Mucosa of stomach (tissue), 1 donor: ENCODE measurements at regions not wholly inside any gene's neighbourhood (a gene's known extent, or its start where the extent isn't known, plus 50 kb on each side); places are given as distances from the start of the nearest gene placed in this dataset.

ENCODE experiments used
- H3K27me3 ChIP-seq: one replicate; pipeline ENCODE4 v1.7.0; 2013; ENCODE audit warnings: mild to moderate bottlenecking, low read length; ENCODE audit not compliant: control insufficient read depth, insufficient read depth
- H3K36me3 ChIP-seq: one replicate; pipeline ENCODE4 v1.7.0; 2013; ENCODE audit warnings: low read length; ENCODE audit not compliant: control insufficient read depth, insufficient read depth
- H3K4me1 ChIP-seq: one replicate; pipeline ENCODE4 v1.7.0; 2013; ENCODE audit warnings: mild to moderate bottlenecking, low read length; ENCODE audit not compliant: control insufficient read depth, insufficient read depth
- H3K4me3 ChIP-seq: one replicate; pipeline ENCODE4 v1.7.0; 2013; ENCODE audit warnings: low read length
- H3K9ac ChIP-seq: one replicate; pipeline ENCODE4 v1.7.0; 2013; ENCODE audit warnings: mild to moderate bottlenecking, low read length, moderate library complexity
- H3K9me3 ChIP-seq: one replicate; pipeline ENCODE4 v1.7.0; 2013; ENCODE audit warnings: mild to moderate bottlenecking, low read length, moderate library complexity; ENCODE audit not compliant: control insufficient read depth
- donor health status: Pancreatic carcinoma.

- H3K27me3 ChIP-seq = no peaks in the 10 kb centered on the region
Measured at GRCh38 chr12:92007787-92008186, 137.9 kb downstream of the BTG1 start.

GRCh38 chr12:92003701-92004100 lies 141.9 kb downstream of the BTG1 start:
- H3K4me1 ChIP-seq = no peaks in the 10 kb centered on the region
- H3K36me3 ChIP-seq = no peaks in the 10 kb centered on the region
- H3K4me3 ChIP-seq = no peak overlapping the region
- H3K9me3 ChIP-seq = no peaks in the 10 kb centered on the region
- H3K9ac ChIP-seq = no peak overlapping the region
- H3K27me3 ChIP-seq = no peaks in the 10 kb centered on the region

More at GRCh38 chr12:92007787-92008186, 137.9 kb downstream of the BTG1 start:
- Histone ChIP-seq H3K4me3 (no peak overlapping the region), H3K36me3 (no peaks in the 10 kb centered on the region), H3K4me1 (no peaks in the 10 kb centered on the region), H3K9ac (no peak overlapping the region), H3K9me3 (no peaks in the 10 kb centered on the region)

GRCh38 chr12:92002673-92003382 lies 142.8 kb downstream of the BTG1 start:
- H3K27me3 ChIP-seq = no peaks in the 10 kb centered on the region
- H3K36me3 ChIP-seq = no peaks in the 10 kb centered on the region
- H3K4me1 ChIP-seq = no peaks in the 10 kb centered on the region
- no peak overlapping the region for H3K9ac ChIP-seq
- H3K9me3 ChIP-seq = no peaks in the 10 kb centered on the region
- H3K4me3 ChIP-seq = no peak overlapping the region

GRCh38 chr12:92002195-92002649 lies 143.4 kb downstream of the BTG1 start:
- no peaks in the 10 kb centered on the region for H3K27me3 ChIP-seq
- H3K9ac ChIP-seq = no peak overlapping the region
- H3K9me3 ChIP-seq = no peaks in the 10 kb centered on the region
- H3K36me3 ChIP-seq = no peaks in the 10 kb centered on the region
- no peak overlapping the region for H3K4me3 ChIP-seq
- H3K4me1 ChIP-seq = no peaks in the 10 kb centered on the region

GRCh38 chr12:92000597-92000996 lies 145.0 kb downstream of the BTG1 start:
- no peaks in the 10 kb centered on the region for H3K9me3 ChIP-seq

GRCh38 chr12:91999823-92000222 lies 145.8 kb downstream of the BTG1 start:
- H3K9ac ChIP-seq = no peak overlapping the region
- no peak overlapping the region for H3K4me3 ChIP-seq
- no peaks in the 10 kb centered on the region for H3K4me1 ChIP-seq
- H3K36me3 ChIP-seq = no peaks in the 10 kb centered on the region
- H3K9me3 ChIP-seq = no peaks in the 10 kb centered on the region
- H3K27me3 ChIP-seq = no peaks in the 10 kb centered on the region

More at GRCh38 chr12:92000597-92000996, 145.0 kb downstream of the BTG1 start:
- Histone ChIP-seq H3K4me1 (no peaks in the 10 kb centered on the region), H3K36me3 (no peaks in the 10 kb centered on the region), H3K4me3 (no peak overlapping the region), H3K27me3 (no peaks in the 10 kb centered on the region), H3K9ac (no peak overlapping the region)

GRCh38 chr12:91998316-91998715 lies 147.3 kb downstream of the BTG1 start:
- Histone ChIP-seq H3K9me3 (no peaks in the 10 kb centered on the region), H3K4me3 (no peak overlapping the region), H3K9ac (no peak overlapping the region), H3K36me3 (no peaks in the 10 kb centered on the region), H3K27me3 (no peaks in the 10 kb centered on the region), H3K4me1 (no peaks in the 10 kb centered on the region)

- no peaks in the 10 kb centered on the region for H3K9me3 ChIP-seq
- no peaks in the 10 kb centered on the region for H3K4me1 ChIP-seq
- H3K27me3 ChIP-seq = no peaks in the 10 kb centered on the region
- H3K4me3 ChIP-seq = no peak overlapping the region
- no peak overlapping the region for H3K9ac ChIP-seq
- H3K36me3 ChIP-seq = no peaks in the 10 kb centered on the region
Measured at GRCh38 chr12:91994208-91994797, 151.3 kb downstream of the BTG1 start.

- Histone ChIP-seq H3K4me1 (no peaks in the 10 kb centered on the region), H3K9ac (no peak overlapping the region), H3K27me3 (no peaks in the 10 kb centered on the region), H3K36me3 (no peaks in the 10 kb centered on the region), H3K4me3 (no peak overlapping the region), H3K9me3 (no peaks in the 10 kb centered on the region)
Measured at GRCh38 chr12:91993287-91994017, 152.2 kb downstream of the BTG1 start.

GRCh38 chr12:91991399-91992187 lies 154.1 kb downstream of the BTG1 start:
- H3K27me3 ChIP-seq = no peaks in the 10 kb centered on the region
- H3K4me3 ChIP-seq = no peak overlapping the region
- no peaks in the 10 kb centered on the region for H3K36me3 ChIP-seq
- no peak overlapping the region for H3K9ac ChIP-seq
- H3K9me3 ChIP-seq = no peaks in the 10 kb centered on the region
- H3K4me1 ChIP-seq = no peaks in the 10 kb centered on the region

- Histone ChIP-seq H3K36me3 (no peaks in the 10 kb centered on the region), H3K27me3 (no peaks in the 10 kb centered on the region), H3K9ac (no peak overlapping the region), H3K4me3 (no peak overlapping the region), H3K9me3 (no peaks in the 10 kb centered on the region), H3K4me1 (peaks cover 4% of the 10 kb centered on the region)
Measured at GRCh38 chr12:91990525-91990924, 155.1 kb downstream of the BTG1 start.
